ENCODE measurements at regions not wholly inside any gene's neighbourhood (a gene's known extent, or its start where the extent isn't known, plus 50 kb on each side); places are given as distances from the start of the nearest gene placed in this dataset.

- TF ChIP-seq CBX5 (CRISPR knock-in tag; IDR thresholded peaks at IDR 0.05; ENCODE audit: borderline replicate concordance): no peak
- TF ChIP-seq TCF12 (IDR thresholded peaks at IDR 0.05): no peak
- TF ChIP-seq TCF12 (CRISPR knock-in tag; IDR thresholded peaks at IDR 0.05): no peak
- TF ChIP-seq PAF1 (CRISPR knock-in tag; IDR thresholded peaks at IDR 0.05): no peak
- TF ChIP-seq JUND (CRISPR knock-in tag; IDR thresholded peaks at IDR 0.05): no peak
- no peak for TF ChIP-seq TFAP4 (IDR thresholded peaks at IDR 0.05; ENCODE audit: borderline replicate concordance, low read depth)
- TF ChIP-seq ZSCAN12 (CRISPR knock-in tag; IDR thresholded peaks at IDR 0.05): no peak
- no peak for TF ChIP-seq CTCF (CRISPR knock-in tag; IDR thresholded peaks at IDR 0.05)
- no peak for TF ChIP-seq USF2 (IDR thresholded peaks at IDR 0.05; ENCODE audit: low read depth, low read length)
- no peak for TF ChIP-seq USF2 (CRISPR knock-in tag; IDR thresholded peaks at IDR 0.05; ENCODE audit: borderline replicate concordance)
Measured at GRCh38 chr12:24416423-24417109, 467.1 kb upstream of the SOX5 start.

Measured in HepG2 (cell line).